ENCODE measurements at regions not wholly inside any gene's neighbourhood (a gene's known extent, or its start where the extent isn't known, plus 50 kb on each side); places are given as distances from the start of the nearest gene placed in this dataset.

DNA sequence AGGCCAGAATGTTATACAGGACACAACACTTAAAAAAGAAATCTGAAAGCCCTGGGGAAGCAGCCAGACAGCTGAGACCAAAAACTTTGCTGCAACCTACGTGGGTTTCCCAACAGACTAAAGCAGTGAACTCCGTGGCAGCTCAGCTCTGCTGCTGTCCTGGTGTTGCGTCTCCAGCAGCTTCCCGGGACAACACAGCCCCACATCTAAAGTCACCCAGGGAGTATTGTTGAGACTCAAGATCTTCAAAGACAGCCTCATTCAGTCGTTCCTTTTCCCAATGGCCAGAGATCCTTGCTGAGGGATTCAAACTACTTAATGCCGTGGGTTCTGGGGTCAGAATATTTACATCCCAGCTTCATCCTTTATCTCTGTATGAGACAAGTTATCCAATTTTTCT, 125.8 kb downstream of the MED10 start:
- no peak for TF ChIP-seq EZH2 (IDR thresholded peaks at IDR 0.05; ENCODE audit: borderline replicate concordance, low read depth, low read length, severe bottlenecking)
- TF ChIP-seq, protein P1, sequence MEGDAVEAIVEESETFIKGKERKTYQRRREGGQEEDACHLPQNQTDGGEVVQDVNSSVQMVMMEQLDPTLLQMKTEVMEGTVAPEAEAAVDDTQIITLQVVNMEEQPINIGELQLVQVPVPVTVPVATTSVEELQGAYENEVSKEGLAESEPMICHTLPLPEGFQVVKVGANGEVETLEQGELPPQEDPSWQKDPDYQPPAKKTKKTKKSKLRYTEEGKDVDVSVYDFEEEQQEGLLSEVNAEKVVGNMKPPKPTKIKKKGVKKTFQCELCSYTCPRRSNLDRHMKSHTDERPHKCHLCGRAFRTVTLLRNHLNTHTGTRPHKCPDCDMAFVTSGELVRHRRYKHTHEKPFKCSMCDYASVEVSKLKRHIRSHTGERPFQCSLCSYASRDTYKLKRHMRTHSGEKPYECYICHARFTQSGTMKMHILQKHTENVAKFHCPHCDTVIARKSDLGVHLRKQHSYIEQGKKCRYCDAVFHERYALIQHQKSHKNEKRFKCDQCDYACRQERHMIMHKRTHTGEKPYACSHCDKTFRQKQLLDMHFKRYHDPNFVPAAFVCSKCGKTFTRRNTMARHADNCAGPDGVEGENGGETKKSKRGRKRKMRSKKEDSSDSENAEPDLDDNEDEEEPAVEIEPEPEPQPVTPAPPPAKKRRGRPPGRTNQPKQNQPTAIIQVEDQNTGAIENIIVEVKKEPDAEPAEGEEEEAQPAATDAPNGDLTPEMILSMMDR (IDR thresholded peaks at IDR 0.05; ENCODE audit: borderline replicate concordance, extremely low read depth, low read length, poor library complexity, severe bottlenecking) = no peak
